Ovary (tissue), 7 donors: ENCODE measurements at regions not wholly inside any gene's neighbourhood (a gene's known extent, or its start where the extent isn't known, plus 50 kb on each side); places are given as distances from the start of the nearest gene placed in this dataset.
"Not testable (repeated sequence)": the region's sequence is repeated elsewhere in the genome, so short reads cannot be mapped to it uniquely, and the experiment has no call there.

Experiments
- DNase-seq, 5 donors: peaks; one replicate each; pipeline ENCODE4 v3.0.0-alpha.2; 2019 to 2020
- H3K27ac ChIP-seq, 2 donors: fragments of 200-600 bp; one replicate each; pipeline versions ENCODE4 v1.5.1 to v1.8.0; 2019 to 2022
- H3K27me3 ChIP-seq: fragments of 200-600 bp; one replicate; pipeline ENCODE4 v1.8.0; 2022
- H3K36me3 ChIP-seq: fragments of 200-600 bp; sonication (generic); one replicate; pipeline ENCODE4 v1.5.1; 2019
- H3K4me1 ChIP-seq: one replicate; pipeline ENCODE4 v1.8.1; 2013; ENCODE audit warnings: mild to moderate bottlenecking, moderate library complexity; ENCODE audit not compliant: insufficient read depth
- H3K4me3 ChIP-seq: fragments of 200-600 bp; sonication (generic); one replicate; pipeline ENCODE4 v1.5.1; 2017
- H3K9me3 ChIP-seq, 2 donors: fragments of 200-600 bp in 1 of 2; sonication (generic) in 1 of 2; one replicate each; pipeline versions ENCODE4 v1.5.1 to v1.8.1; 2013 to 2019; ENCODE audit warnings: mild to moderate bottlenecking in 1 of 2, moderate library complexity in 1 of 2
- EP300 ChIP-seq: sonication (generic); formaldehyde crosslinking; IDR thresholded peaks from one replicate; pipeline ENCODE4 v1.6.1; 2017; ENCODE audit warnings: antibody characterized with exemption
- POLR2A ChIP-seq: fragments of 450-650 bp; IDR thresholded peaks from one replicate; pipeline ENCODE4 v1.6.1; 2017; ENCODE audit warnings: antibody characterized with exemption, mild to moderate bottlenecking, moderate library complexity
- WGBS, 3 donors: extraction: QIAGEN DNeasy Blood & Tissue Kit in 1 of 3; methylation state at CpG; one replicate each; pipeline versions ENCODE4 v1.1.5 to v1.1.7; 2013 to 2017; 5-methylcytosine and 5-hydroxymethylcytosine counted together
- intact Hi-C, 4 donors: fragments of 100-400 bp; cut with DNase I; formaldehyde crosslinking; loops; one replicate each; pipeline versions ENCODE4 v1.11.0 to v1.15.1; 2022 to 2023
- TF ChIP-seq, protein P1 (sequence below), 3 donors: fragments of 450-650 bp in 2 of 3; fragments of 200-600 bp in 1 of 3; IDR thresholded peaks; one replicate each; pipeline versions ENCODE4 v1.5.1 to v1.8.0; 2016 to 2022; ENCODE audit warnings: antibody characterized with exemption in 3 of 3, mild to moderate bottlenecking in 1 of 3
- donor health status: DM: no; HTN: no; CAD: no; lungs with moderate emphysema.
- donor health status: DM: no; HTN: no; CAD: no.
- donor health status: Bipolar disorder and iron deficiency.
- donor health status: DM: no; HTN: no; CAD: no.
- donor health status: DM: yes; HTN: yes; CAD: no.

DNA sequence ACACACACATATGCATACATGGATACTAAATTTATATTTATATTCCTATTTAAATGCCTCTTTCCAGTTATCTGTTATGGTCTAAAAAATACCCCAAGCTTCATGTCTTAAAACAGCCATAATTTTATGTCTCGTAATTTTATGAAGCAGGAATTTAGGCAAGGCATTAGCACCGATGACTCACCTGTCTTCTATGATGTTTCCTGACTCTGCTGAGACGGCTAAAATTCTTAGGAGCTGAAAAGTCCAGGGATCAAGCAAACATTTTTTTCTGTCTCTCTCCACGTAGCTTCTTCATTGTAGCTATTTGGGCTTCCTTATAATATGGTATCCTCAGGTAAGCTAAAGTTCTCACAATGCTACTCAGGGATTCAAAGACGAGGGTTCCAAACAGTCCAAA is 930.3 kb downstream of the STIM2 start:
- WGBS, 3 donors, result 87 to 89% (median 87%) methylated on average over 5 of the region's 5 CpGs
- H3K27ac ChIP-seq, result no peak overlapping the region
- H3K9me3 ChIP-seq, result no peaks in the 10 kb centered on the region
- TF ChIP-seq, protein P1, sequence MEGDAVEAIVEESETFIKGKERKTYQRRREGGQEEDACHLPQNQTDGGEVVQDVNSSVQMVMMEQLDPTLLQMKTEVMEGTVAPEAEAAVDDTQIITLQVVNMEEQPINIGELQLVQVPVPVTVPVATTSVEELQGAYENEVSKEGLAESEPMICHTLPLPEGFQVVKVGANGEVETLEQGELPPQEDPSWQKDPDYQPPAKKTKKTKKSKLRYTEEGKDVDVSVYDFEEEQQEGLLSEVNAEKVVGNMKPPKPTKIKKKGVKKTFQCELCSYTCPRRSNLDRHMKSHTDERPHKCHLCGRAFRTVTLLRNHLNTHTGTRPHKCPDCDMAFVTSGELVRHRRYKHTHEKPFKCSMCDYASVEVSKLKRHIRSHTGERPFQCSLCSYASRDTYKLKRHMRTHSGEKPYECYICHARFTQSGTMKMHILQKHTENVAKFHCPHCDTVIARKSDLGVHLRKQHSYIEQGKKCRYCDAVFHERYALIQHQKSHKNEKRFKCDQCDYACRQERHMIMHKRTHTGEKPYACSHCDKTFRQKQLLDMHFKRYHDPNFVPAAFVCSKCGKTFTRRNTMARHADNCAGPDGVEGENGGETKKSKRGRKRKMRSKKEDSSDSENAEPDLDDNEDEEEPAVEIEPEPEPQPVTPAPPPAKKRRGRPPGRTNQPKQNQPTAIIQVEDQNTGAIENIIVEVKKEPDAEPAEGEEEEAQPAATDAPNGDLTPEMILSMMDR (IDR thresholded peaks at IDR 0.05), result no peak
- TF ChIP-seq EP300, result no peak
- no peak for DNase-seq
- no peaks in the 10 kb centered on the region for H3K36me3 ChIP-seq
- H3K27me3 ChIP-seq, result no peaks in the 10 kb centered on the region
- intact Hi-C loops, result no loop called here
- H3K4me1 ChIP-seq, result no peaks in the 10 kb centered on the region
- no peak overlapping the region for H3K4me3 ChIP-seq

DNA sequence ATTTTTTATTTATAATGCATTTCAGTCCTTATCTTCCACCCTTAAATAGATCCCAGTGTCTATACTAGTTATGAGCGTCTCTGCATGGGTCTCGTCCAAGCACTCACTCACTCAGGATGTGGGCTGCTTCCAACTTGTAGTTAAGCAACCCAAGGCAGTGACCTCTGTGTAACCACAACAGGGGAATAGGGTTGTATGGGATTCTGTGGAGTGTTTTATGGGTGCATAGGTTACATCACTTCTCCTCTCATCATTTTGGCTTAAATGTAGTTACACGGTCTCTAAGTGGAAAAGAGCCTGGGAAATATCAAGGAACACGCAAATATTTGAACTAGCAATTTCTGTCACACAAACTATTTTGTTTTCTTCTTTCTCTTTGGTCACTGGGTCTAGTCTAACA is 931.0 kb downstream of the STIM2 start:
- Histone ChIP-seq H3K27me3 (no peaks in the 10 kb centered on the region), H3K27ac (no peak overlapping the region), H3K4me1 (no peaks in the 10 kb centered on the region), H3K9me3 (no peaks in the 10 kb centered on the region), H3K4me3 (no peak overlapping the region), H3K36me3 (no peaks in the 10 kb centered on the region)
- intact Hi-C loops, result no loop called here
- 60 to 62% (median 61%) methylated on average over 4 of the region's 4 CpGs for WGBS, 3 donors
- no peak for DNase-seq
- no peak for TF ChIP-seq POLR2A
- TF ChIP-seq, protein P1 (IDR thresholded peaks at IDR 0.05), result no peak
- no peak for TF ChIP-seq EP300

DNA sequence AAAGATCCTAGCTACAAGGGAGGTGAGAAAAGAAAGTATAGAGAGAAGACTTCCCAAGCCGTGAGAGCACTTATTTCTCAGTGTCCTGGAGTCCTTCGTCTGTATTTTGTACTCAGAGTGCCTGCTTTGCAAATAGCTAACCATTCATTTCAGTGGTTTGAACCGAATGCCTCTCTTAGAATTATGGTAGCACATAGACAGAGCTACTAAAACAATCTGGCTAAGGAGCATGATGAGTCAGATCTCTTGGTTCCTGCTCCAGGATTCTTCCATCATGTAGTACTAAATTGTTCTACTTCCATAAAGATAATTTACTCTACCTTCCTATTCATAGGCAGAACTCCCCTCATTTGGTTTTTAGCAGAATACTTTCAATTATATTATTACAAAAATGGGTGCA is 946.6 kb downstream of the STIM2 start:
- H3K27ac ChIP-seq, result no peak overlapping the region
- H3K4me3 ChIP-seq, result no peak overlapping the region
- no peaks in the 10 kb centered on the region for H3K27me3 ChIP-seq
- H3K9me3 ChIP-seq, result no peaks in the 10 kb centered on the region
- no peaks in the 10 kb centered on the region for H3K4me1 ChIP-seq
- TF ChIP-seq, protein P1 (IDR thresholded peaks at IDR 0.05), result no peak
- TF ChIP-seq POLR2A (no peak), EP300 (no peak)
- no peaks in the 10 kb centered on the region for H3K36me3 ChIP-seq
- 71 to 77% (median 71%) methylated on average over 3 of the region's 3 CpGs for WGBS, 3 donors
- DNase-seq, result no peak
- intact Hi-C loops, result no loop called here

DNA sequence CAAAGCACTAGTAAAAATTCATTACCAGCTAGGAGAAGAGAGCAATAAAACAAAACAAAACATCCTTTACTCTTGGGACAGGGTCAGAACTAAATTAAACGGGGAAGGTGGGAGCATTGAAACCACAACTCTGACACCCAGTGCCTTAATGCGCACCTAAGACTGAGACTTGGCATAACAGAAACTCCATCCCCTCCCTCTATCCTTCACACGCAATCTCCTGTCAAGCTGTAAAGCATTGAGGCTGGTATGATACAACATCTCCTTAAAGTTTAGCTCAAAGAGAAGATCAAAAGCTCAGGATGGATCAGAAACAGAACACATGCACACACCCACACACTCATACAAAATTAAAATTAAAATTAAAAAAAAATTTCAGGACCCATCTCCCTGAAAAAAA is 951.3 kb downstream of the STIM2 start:
- 63 to 69% (median 68%) methylated on average over 3 of the region's 3 CpGs for whole genome bisulfite sequencing, 3 donors
- Histone ChIP-seq H3K36me3 (no peaks in the 10 kb centered on the region), H3K4me3 (no peak overlapping the region), H3K27ac (no peak overlapping the region), H3K27me3 (no peaks in the 10 kb centered on the region), H3K9me3 (no peaks in the 10 kb centered on the region), H3K4me1 (no peaks in the 10 kb centered on the region)
- TF ChIP-seq POLR2A, result no peak
- TF ChIP-seq EP300, result no peak
- TF ChIP-seq, protein P1 (IDR thresholded peaks at IDR 0.05), result no peak
- intact Hi-C loops, result no loop called here
- DNase-seq, result no peak

DNA sequence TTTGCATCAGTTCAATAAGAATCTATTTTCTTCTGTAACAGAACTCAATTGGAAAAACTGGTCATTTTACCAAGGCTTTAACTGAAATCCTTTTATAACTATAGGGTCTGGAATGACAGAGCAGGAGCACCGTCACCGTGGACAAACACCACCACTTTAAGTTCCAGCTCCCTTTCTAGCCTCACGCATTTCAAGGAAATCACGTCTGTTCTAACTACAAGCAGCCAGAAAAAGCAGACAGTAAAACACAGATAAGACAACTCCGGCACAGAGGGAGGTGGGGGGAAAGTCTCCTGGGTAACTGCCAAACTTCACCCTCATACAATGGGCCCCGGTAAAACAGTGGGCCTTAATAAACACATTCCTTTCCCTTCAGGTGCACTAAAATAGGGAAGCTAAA is 952.6 kb downstream of the STIM2 start:
- H3K4me1 ChIP-seq, H3K36me3 ChIP-seq, intact Hi-C loops, H3K27ac ChIP-seq, H3K27me3 ChIP-seq, H3K4me3 ChIP-seq, H3K9me3 ChIP-seq, DNase-seq: not testable (repeated sequence)
- 2 to 7% (median 3%) methylated on average over 6 of the region's 6 CpGs for WGBS, 3 donors

DNA sequence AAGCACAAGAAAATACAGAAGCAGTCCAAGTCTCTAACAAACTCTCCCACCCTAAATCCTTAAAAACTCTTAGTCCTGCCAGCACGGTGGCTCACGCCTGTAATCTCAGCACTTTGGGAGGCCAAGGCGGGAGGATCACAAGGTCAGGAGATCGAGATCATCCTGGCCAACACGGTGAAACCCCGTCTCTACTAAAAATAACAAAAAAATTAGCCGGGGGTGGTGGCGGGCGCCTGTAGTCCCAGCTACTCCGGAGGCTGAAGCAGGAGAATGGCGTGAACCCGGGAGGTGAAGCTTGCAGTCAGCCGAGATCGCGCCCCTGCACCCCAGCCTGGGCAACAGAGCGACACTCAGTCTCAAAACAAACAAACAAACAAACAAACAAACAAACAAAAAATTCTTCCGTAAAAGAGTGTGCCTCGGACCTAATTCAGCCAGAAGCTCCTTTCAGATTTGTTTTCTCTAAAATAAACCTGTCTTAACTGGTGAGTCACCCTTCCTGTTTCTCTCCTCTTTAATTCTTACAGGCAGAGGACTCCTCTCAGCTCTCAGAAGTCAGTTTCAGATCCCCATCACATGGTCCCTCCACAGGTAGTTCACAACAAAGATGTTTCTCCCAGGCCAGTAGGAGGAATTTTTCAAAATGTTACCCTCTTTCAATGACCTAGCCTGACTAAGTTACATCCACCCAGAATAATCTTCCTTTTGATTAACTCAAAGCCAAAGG is 953.2 kb downstream of the STIM2 start:
- intact Hi-C loops, H3K4me1 ChIP-seq, H3K27me3 ChIP-seq, H3K4me3 ChIP-seq, H3K9me3 ChIP-seq, H3K27ac ChIP-seq, DNase-seq, H3K36me3 ChIP-seq: not testable (repeated sequence)
- 51 to 57% (median 55%) methylated on average over 18 of the region's 18 CpGs for WGBS, 3 donors
